Subcutaneous abdominal adipose tissue (tissue), 5 donors: ENCODE measurements at regions not wholly inside any gene's neighbourhood (a gene's known extent, or its start where the extent isn't known, plus 50 kb on each side); places are given as distances from the start of the nearest gene placed in this dataset.

ENCODE experiments used
- H3K27ac ChIP-seq: one replicate; pipeline ENCODE4 v1.7.0; 2013; ENCODE audit warnings: low read depth, mild to moderate bottlenecking, inconsistent platforms, low read length, moderate library complexity
- H3K27me3 ChIP-seq, 5 donors: one replicate each; pipeline ENCODE4 v1.7.0; 2013; ENCODE audit warnings: low read length in 5 of 5, inconsistent platforms in 1 of 5; ENCODE audit not compliant: control insufficient read depth in 5 of 5, insufficient read depth in 4 of 5
- H3K36me3 ChIP-seq, 5 donors: one replicate each; pipeline ENCODE4 v1.7.0; 2013; ENCODE audit warnings: low read length in 5 of 5; ENCODE audit not compliant: control insufficient read depth in 5 of 5, insufficient read depth in 5 of 5
- H3K4me1 ChIP-seq, 5 donors: one replicate each; pipeline ENCODE4 v1.7.0; 2013; ENCODE audit warnings: low read length in 5 of 5, mild to moderate bottlenecking in 3 of 5, moderate library complexity in 1 of 5; ENCODE audit not compliant: control insufficient read depth in 5 of 5, insufficient read depth in 5 of 5
- H3K4me3 ChIP-seq, 5 donors: one replicate each; pipeline ENCODE4 v1.7.0; 2013; ENCODE audit warnings: low read length in 5 of 5, low read depth in 1 of 5
- H3K9ac ChIP-seq, 5 donors: one replicate each; pipeline ENCODE4 v1.7.0; 2013; ENCODE audit warnings: low read length in 5 of 5, mild to moderate bottlenecking in 4 of 5, moderate library complexity in 3 of 5
- H3K9me3 ChIP-seq, 5 donors: one replicate each; pipeline ENCODE4 v1.7.0; 2013; ENCODE audit warnings: low read length in 5 of 5; ENCODE audit not compliant: control insufficient read depth in 5 of 5
- donor health status: healthy.
- donor health status: healthy.
- donor health status: healthy.
- donor health status: healthy.
- donor health status: healthy.

GRCh38 chr22:27179161-27179560 lies 521.8 kb downstream of the MIAT start:
- Histone ChIP-seq H3K27ac (no peak overlapping the region), H3K4me1 (peaks cover 0 to 3% (median 0%) of the 10 kb centered on the region in 5 donors), H3K27me3 (no peaks in the 10 kb centered on the region), H3K9me3 (no peaks in the 10 kb centered on the region), H3K36me3 (no peaks in the 10 kb centered on the region), H3K9ac (no peak overlapping the region), H3K4me3 (no peak overlapping the region)

- no peak overlapping the region for H3K27ac ChIP-seq
- peaks cover 0 to 3% (median under 1%) of the 10 kb centered on the region in 5 donors for H3K4me1 ChIP-seq
- no peaks in the 10 kb centered on the region for H3K27me3 ChIP-seq
- H3K4me3 ChIP-seq, result no peak overlapping the region
- no peaks in the 10 kb centered on the region for H3K9me3 ChIP-seq
- H3K9ac ChIP-seq, result no peak overlapping the region
- no peaks in the 10 kb centered on the region for H3K36me3 ChIP-seq
These were observed 524.1 kb downstream of the MIAT start for GRCh38 chr22:27181537-27181936.

GRCh38 chr22:27183474-27183873 lies 526.1 kb downstream of the MIAT start:
- Histone ChIP-seq H3K4me3 (no peak overlapping the region), H3K4me1 (peaks cover 0 to 11% (median 3%) of the 10 kb centered on the region in 5 donors), H3K27me3 (no peaks in the 10 kb centered on the region), H3K9me3 (no peaks in the 10 kb centered on the region), H3K36me3 (no peaks in the 10 kb centered on the region), H3K27ac (no peak overlapping the region), H3K9ac (no peak overlapping the region)

GRCh38 chr22:27185099-27185709 lies 527.8 kb downstream of the MIAT start:
- H3K27ac ChIP-seq, result no peak overlapping the region
- no peak overlapping the region for H3K9ac ChIP-seq
- H3K36me3 ChIP-seq, result no peaks in the 10 kb centered on the region
- peaks cover 0 to 11% (median 0%) of the 10 kb centered on the region in 5 donors for H3K4me1 ChIP-seq
- H3K4me3 ChIP-seq, result no peak overlapping the region
- H3K27me3 ChIP-seq, result no peaks in the 10 kb centered on the region
- no peaks in the 10 kb centered on the region for H3K9me3 ChIP-seq

GRCh38 chr22:27185760-27186302 lies 528.4 kb downstream of the MIAT start:
- Histone ChIP-seq H3K27me3 (no peaks in the 10 kb centered on the region), H3K27ac (no peak overlapping the region), H3K9me3 (peaks cover 0 to 2% (median 0%) of the 10 kb centered on the region in 5 donors), H3K9ac (no peak overlapping the region), H3K4me3 (no peak overlapping the region), H3K4me1 (peaks cover 0 to 11% (median 0%) of the 10 kb centered on the region in 5 donors), H3K36me3 (no peaks in the 10 kb centered on the region)

GRCh38 chr22:27186643-27187042 lies 529.3 kb downstream of the MIAT start:
- Histone ChIP-seq H3K9me3 (peaks cover 0 to 9% (median 0%) of the 10 kb centered on the region in 5 donors), H3K4me1 (peaks cover 0 to 13% (median 0%) of the 10 kb centered on the region in 5 donors), H3K36me3 (no peaks in the 10 kb centered on the region), H3K9ac (no peak overlapping the region), H3K27ac (no peak overlapping the region), H3K4me3 (no peak overlapping the region), H3K27me3 (no peaks in the 10 kb centered on the region)

GRCh38 chr22:27192135-27192829 lies 534.9 kb downstream of the MIAT start:
- Histone ChIP-seq H3K27ac (no peak overlapping the region), H3K27me3 (no peaks in the 10 kb centered on the region), H3K4me3 (no peak overlapping the region)

GRCh38 chr22:27193215-27193614 lies 535.8 kb downstream of the MIAT start:
- Histone ChIP-seq H3K27me3 (no peaks in the 10 kb centered on the region), H3K4me3 (no peak overlapping the region), H3K4me1 (peaks cover 3 to 15% (median 13%) of the 10 kb centered on the region in 5 donors), H3K36me3 (no peaks in the 10 kb centered on the region), H3K9me3 (peaks cover 0 to 10% (median 0%) of the 10 kb centered on the region in 5 donors), H3K9ac (no peak overlapping the region), H3K27ac (no peak overlapping the region)

More at GRCh38 chr22:27192135-27192829, 534.9 kb downstream of the MIAT start:
- H3K4me1 ChIP-seq, result peaks cover 3 to 16% (median 14%) of the 10 kb centered on the region in 5 donors
- H3K9ac ChIP-seq, result peak overlapping the region in 1 of 5 donors; percentile 40
- peaks cover 0 to 10% (median 0%) of the 10 kb centered on the region in 5 donors for H3K9me3 ChIP-seq
- H3K36me3 ChIP-seq, result no peaks in the 10 kb centered on the region

- H3K27me3 ChIP-seq, result no peaks in the 10 kb centered on the region
- peaks cover 0 to 10% (median 0%) of the 10 kb centered on the region in 5 donors for H3K9me3 ChIP-seq
- no peak overlapping the region for H3K9ac ChIP-seq
- no peak overlapping the region for H3K27ac ChIP-seq
- H3K36me3 ChIP-seq, result no peaks in the 10 kb centered on the region
- H3K4me3 ChIP-seq, result no peak overlapping the region
- H3K4me1 ChIP-seq, result peaks cover 3 to 15% (median 13%) of the 10 kb centered on the region in 5 donors
These were observed 536.2 kb downstream of the MIAT start for GRCh38 chr22:27193636-27194035.

GRCh38 chr22:27194096-27194748 lies 536.8 kb downstream of the MIAT start:
- no peak overlapping the region for H3K4me3 ChIP-seq
- no peak overlapping the region for H3K9ac ChIP-seq
- H3K27ac ChIP-seq, result no peak overlapping the region
- H3K9me3 ChIP-seq, result peaks cover 0 to 10% (median 0%) of the 10 kb centered on the region in 5 donors
- peaks cover 3 to 15% (median 13%) of the 10 kb centered on the region in 5 donors for H3K4me1 ChIP-seq
- no peaks in the 10 kb centered on the region for H3K27me3 ChIP-seq
- no peaks in the 10 kb centered on the region for H3K36me3 ChIP-seq
